Sigmoid colon (tissue), 3 donors: ENCODE measurements at regions not wholly inside any gene's neighbourhood (a gene's known extent, or its start where the extent isn't known, plus 50 kb on each side); places are given as distances from the start of the nearest gene placed in this dataset.

Experiments used
- CTCF ChIP-seq, 4 experiments: fragments of 450-650 bp in 3 of 4; fragments of 200-600 bp in 1 of 4; IDR thresholded peaks; one replicate each; pipeline ENCODE4 v1.5.1; 2016 to 2019; ENCODE audit warnings: antibody characterized with exemption in 4 of 4, mild to moderate bottlenecking in 3 of 4, moderate library complexity in 2 of 4
- POLR2A ChIP-seq, 2 donors: fragments of 450-650 bp; IDR thresholded peaks; one replicate each; pipeline ENCODE4 v1.6.1; 2016; ENCODE audit warnings: antibody characterized with exemption in 2 of 2, mild to moderate bottlenecking in 2 of 2, moderate library complexity in 2 of 2

DNA sequence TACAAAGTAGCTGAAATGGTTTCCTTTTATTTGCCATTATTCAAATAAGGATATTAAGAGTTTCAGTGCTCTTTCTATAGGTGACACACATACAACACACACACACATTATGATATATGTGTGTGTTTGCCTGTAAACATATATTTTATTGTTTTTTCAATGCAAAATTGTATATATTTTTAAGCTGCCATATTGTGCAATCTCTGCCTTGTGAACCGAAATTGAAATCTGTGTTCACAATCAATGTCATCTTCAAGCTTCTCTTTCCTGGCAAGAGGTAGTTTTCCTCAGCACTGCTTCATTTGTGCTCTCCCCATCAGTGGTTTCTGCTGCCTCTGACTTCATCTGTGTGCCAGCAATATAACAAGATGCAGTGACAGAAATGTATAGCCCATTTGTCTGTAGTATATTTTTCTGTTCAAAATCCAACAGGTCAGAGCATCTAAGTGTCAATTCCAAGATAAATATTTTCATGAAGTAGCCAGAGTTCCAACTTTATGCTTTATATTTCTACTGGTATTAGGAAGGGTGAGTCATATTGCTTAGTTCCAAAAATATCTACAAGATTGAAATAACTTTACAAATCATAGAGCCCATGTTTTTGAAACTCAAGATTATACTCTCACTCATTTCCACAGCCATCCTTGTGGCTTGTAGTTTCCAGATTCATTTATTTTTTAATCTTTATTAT, 1704.8 kb upstream of the CDH9 start:
- no peak for TF ChIP-seq CTCF (IDR thresholded peaks at IDR 0.05)
- TF ChIP-seq POLR2A (IDR thresholded peaks at IDR 0.05) = no peak
